ENCODE measurements at regions not wholly inside any gene's neighbourhood (a gene's known extent, or its start where the extent isn't known, plus 50 kb on each side); places are given as distances from the start of the nearest gene placed in this dataset.
"Not testable (repeated sequence)": the region's sequence is repeated elsewhere in the genome, so short reads cannot be mapped to it uniquely, and the experiment has no call there.

- TF ChIP-seq, protein P1, sequence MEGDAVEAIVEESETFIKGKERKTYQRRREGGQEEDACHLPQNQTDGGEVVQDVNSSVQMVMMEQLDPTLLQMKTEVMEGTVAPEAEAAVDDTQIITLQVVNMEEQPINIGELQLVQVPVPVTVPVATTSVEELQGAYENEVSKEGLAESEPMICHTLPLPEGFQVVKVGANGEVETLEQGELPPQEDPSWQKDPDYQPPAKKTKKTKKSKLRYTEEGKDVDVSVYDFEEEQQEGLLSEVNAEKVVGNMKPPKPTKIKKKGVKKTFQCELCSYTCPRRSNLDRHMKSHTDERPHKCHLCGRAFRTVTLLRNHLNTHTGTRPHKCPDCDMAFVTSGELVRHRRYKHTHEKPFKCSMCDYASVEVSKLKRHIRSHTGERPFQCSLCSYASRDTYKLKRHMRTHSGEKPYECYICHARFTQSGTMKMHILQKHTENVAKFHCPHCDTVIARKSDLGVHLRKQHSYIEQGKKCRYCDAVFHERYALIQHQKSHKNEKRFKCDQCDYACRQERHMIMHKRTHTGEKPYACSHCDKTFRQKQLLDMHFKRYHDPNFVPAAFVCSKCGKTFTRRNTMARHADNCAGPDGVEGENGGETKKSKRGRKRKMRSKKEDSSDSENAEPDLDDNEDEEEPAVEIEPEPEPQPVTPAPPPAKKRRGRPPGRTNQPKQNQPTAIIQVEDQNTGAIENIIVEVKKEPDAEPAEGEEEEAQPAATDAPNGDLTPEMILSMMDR (IDR thresholded peaks at IDR 0.05; ENCODE audit: low read depth, low read length, poor library complexity, severe bottlenecking), result no peak
- TF ChIP-seq EZH2phosphoT487 (IDR thresholded peaks at IDR 0.05; ENCODE audit: borderline replicate concordance, low read length), result no peak
- H3F3A ChIP-seq (ENCODE audit: control insufficient read depth, insufficient read depth), result no peaks in the 10 kb centered on the region
- no peaks in the 10 kb centered on the region for H3K79me2 ChIP-seq (ENCODE audit: control insufficient read depth, low read length)
- H3K9me3 ChIP-seq (ENCODE audit: control insufficient read depth, insufficient read depth, low read length), result no peaks in the 10 kb centered on the region
- no peaks in the 10 kb centered on the region for H3K4me1 ChIP-seq (ENCODE audit: control insufficient read depth, low read length)
- H3K27ac ChIP-seq (ENCODE audit: low read depth, low read length), result no peak overlapping the region
- no peaks in the 10 kb centered on the region for H3K36me3 ChIP-seq (ENCODE audit: control insufficient read depth, low read length)
- H3K27me3 ChIP-seq (ENCODE audit: control insufficient read depth, low read length), result no peaks in the 10 kb centered on the region
- H3K4me3 ChIP-seq (ENCODE audit: low read length), result no peak overlapping the region
- no peaks in the 10 kb centered on the region for H4K20me1 ChIP-seq (ENCODE audit: control insufficient read depth, insufficient read depth, low read depth, low read length)
- H3K9me2 ChIP-seq (replicated peaks; ENCODE audit: control insufficient read depth, low read length), result no peaks in the 10 kb centered on the region
- no peak overlapping the region for H3K4me2 ChIP-seq (ENCODE audit: low read length)
Observed at GRCh38 chr6:78629836-78630235, 237.5 kb upstream of the IRAK1BP1 start.

- Histone ChIP-seq H3K9me3 (ENCODE audit: control insufficient read depth, insufficient read depth, low read length) (no peaks in the 10 kb centered on the region), H3K4me1 (ENCODE audit: control insufficient read depth, low read length) (no peaks in the 10 kb centered on the region), H3F3A (ENCODE audit: control insufficient read depth, insufficient read depth) (no peaks in the 10 kb centered on the region), H3K36me3 (ENCODE audit: control insufficient read depth, low read length) (no peaks in the 10 kb centered on the region), H3K4me3 (ENCODE audit: low read length) (no peak overlapping the region), H3K4me2 (ENCODE audit: low read length) (no peak overlapping the region), H3K9me2 (replicated peaks; ENCODE audit: control insufficient read depth, low read length) (no peaks in the 10 kb centered on the region), H4K20me1 (ENCODE audit: control insufficient read depth, insufficient read depth, low read depth, low read length) (no peaks in the 10 kb centered on the region), H3K27ac (ENCODE audit: low read depth, low read length) (no peak overlapping the region), H3K79me2 (ENCODE audit: control insufficient read depth, low read length) (no peaks in the 10 kb centered on the region), H3K27me3 (ENCODE audit: control insufficient read depth, low read length) (no peaks in the 10 kb centered on the region)
- no peak for TF ChIP-seq EZH2phosphoT487 (IDR thresholded peaks at IDR 0.05; ENCODE audit: borderline replicate concordance, low read length)
- TF ChIP-seq, protein P1 (IDR thresholded peaks at IDR 0.05; ENCODE audit: low read depth, low read length, poor library complexity, severe bottlenecking), result no peak
Observed at GRCh38 chr6:78631976-78632375, 235.4 kb upstream of the IRAK1BP1 start.

- Histone ChIP-seq H3K9me2 (replicated peaks; ENCODE audit: control insufficient read depth, low read length) (no peaks in the 10 kb centered on the region), H3K36me3 (ENCODE audit: control insufficient read depth, low read length) (no peaks in the 10 kb centered on the region), H3K4me1 (ENCODE audit: control insufficient read depth, low read length) (no peaks in the 10 kb centered on the region), H3K79me2 (ENCODE audit: control insufficient read depth, low read length) (no peaks in the 10 kb centered on the region), H3K27ac (ENCODE audit: low read depth, low read length) (no peak overlapping the region), H3K27me3 (ENCODE audit: control insufficient read depth, low read length) (no peaks in the 10 kb centered on the region), H3F3A (ENCODE audit: control insufficient read depth, insufficient read depth) (no peaks in the 10 kb centered on the region), H4K20me1 (ENCODE audit: control insufficient read depth, insufficient read depth, low read depth, low read length) (no peaks in the 10 kb centered on the region), H3K9me3 (ENCODE audit: control insufficient read depth, insufficient read depth, low read length) (no peaks in the 10 kb centered on the region), H3K4me2 (ENCODE audit: low read length) (no peak overlapping the region), H3K4me3 (ENCODE audit: low read length) (no peak overlapping the region)
- TF ChIP-seq, protein P1 (IDR thresholded peaks at IDR 0.05; ENCODE audit: low read depth, low read length, poor library complexity, severe bottlenecking), result no peak
- TF ChIP-seq EZH2phosphoT487 (IDR thresholded peaks at IDR 0.05; ENCODE audit: borderline replicate concordance, low read length), result no peak
Observed at GRCh38 chr6:78639111-78640110, 227.9 kb upstream of the IRAK1BP1 start.

- H3K9me3 ChIP-seq (ENCODE audit: control insufficient read depth, insufficient read depth, low read length); H3K79me2 ChIP-seq (ENCODE audit: control insufficient read depth, low read length); H3K9me2 ChIP-seq (replicated peaks; ENCODE audit: control insufficient read depth, low read length): not testable (repeated sequence)
Observed at GRCh38 chr6:78643976-78644375, 223.4 kb upstream of the IRAK1BP1 start.

GRCh38 chr6:78646542-78647415, 220.6 kb upstream of the IRAK1BP1 start:
- not testable (repeated sequence) for H3K36me3 ChIP-seq (ENCODE audit: control insufficient read depth, low read length); H3K79me2 ChIP-seq (ENCODE audit: control insufficient read depth, low read length); H3F3A ChIP-seq (ENCODE audit: control insufficient read depth, insufficient read depth); H4K20me1 ChIP-seq (ENCODE audit: control insufficient read depth, insufficient read depth, low read depth, low read length); H3K9me3 ChIP-seq (ENCODE audit: control insufficient read depth, insufficient read depth, low read length); H3K4me2 ChIP-seq (ENCODE audit: low read length); H3K4me3 ChIP-seq (ENCODE audit: low read length); H3K4me1 ChIP-seq (ENCODE audit: control insufficient read depth, low read length); H3K27me3 ChIP-seq (ENCODE audit: control insufficient read depth, low read length); H3K9me2 ChIP-seq (replicated peaks; ENCODE audit: control insufficient read depth, low read length); H3K27ac ChIP-seq (ENCODE audit: low read depth, low read length)

More at GRCh38 chr6:78643976-78644375, 223.4 kb upstream of the IRAK1BP1 start:
- not testable (repeated sequence) for H3K27me3 ChIP-seq (ENCODE audit: control insufficient read depth, low read length); H3K4me3 ChIP-seq (ENCODE audit: low read length); H4K20me1 ChIP-seq (ENCODE audit: control insufficient read depth, insufficient read depth, low read depth, low read length); H3K27ac ChIP-seq (ENCODE audit: low read depth, low read length); H3K4me2 ChIP-seq (ENCODE audit: low read length); H3K4me1 ChIP-seq (ENCODE audit: control insufficient read depth, low read length); H3K36me3 ChIP-seq (ENCODE audit: control insufficient read depth, low read length); H3F3A ChIP-seq (ENCODE audit: control insufficient read depth, insufficient read depth)

All from DOHH2 (cell line).